Glutamatergic neuron (in vitro differentiated cells): ENCODE measurements at regions not wholly inside any gene's neighbourhood (a gene's known extent, or its start where the extent isn't known, plus 50 kb on each side); places are given as distances from the start of the nearest gene placed in this dataset.
A peak's percentile ranks its signal among the peaks of the same experiment; 100 is the strongest.

Experiments used
- DNase-seq: peaks from one replicate; pipeline ENCODE4 v3.0.0; 2022
- H3K27ac Mint-ChIP-seq: one replicate; pipeline ENCODE4 v1.8.0; 2020; ENCODE audit warnings: mild to moderate bottlenecking, mixed read lengths, inconsistent platforms; ENCODE audit not compliant: unreplicated experiment
- H3K27me3 Mint-ChIP-seq: one replicate; pipeline ENCODE4 v1.8.0; 2020; ENCODE audit warnings: mild to moderate bottlenecking, moderate library complexity, mixed read lengths, inconsistent platforms; ENCODE audit not compliant: unreplicated experiment
- H3K36me3 Mint-ChIP-seq: one replicate; pipeline ENCODE4 v1.8.0; 2020; ENCODE audit warnings: mild to moderate bottlenecking, mixed read lengths, inconsistent platforms; ENCODE audit not compliant: unreplicated experiment
- H3K4me1 Mint-ChIP-seq: one replicate; pipeline ENCODE4 v1.8.0; 2020; ENCODE audit warnings: mild to moderate bottlenecking, low read depth, mixed read lengths, inconsistent platforms; ENCODE audit not compliant: unreplicated experiment
- H3K4me3 Mint-ChIP-seq: one replicate; pipeline ENCODE4 v1.8.0; 2020; ENCODE audit warnings: mild to moderate bottlenecking, mixed read lengths, inconsistent platforms; ENCODE audit not compliant: unreplicated experiment
- H3K9me3 Mint-ChIP-seq: one replicate; pipeline ENCODE4 v1.8.0; 2020; ENCODE audit warnings: mild to moderate bottlenecking, moderate library complexity, mixed read lengths, inconsistent platforms; ENCODE audit not compliant: unreplicated experiment
- CTCF ChIP-seq: fragments of 200-600 bp; sonication (generic); IDR thresholded peaks from one replicate; pipeline ENCODE4 v1.5.0; 2021; ENCODE audit not compliant: partially characterized antibody, unreplicated experiment

GRCh38 chr6:1131285-1132079, 180.4 kb upstream of the FOXQ1 start:
- Mint-ChIP-seq H3K4me3 (peak overlapping the region; percentile 53), H3K4me1 (peaks cover 14% of the 10 kb centered on the region), H3K9me3 (no peaks in the 10 kb centered on the region), H3K36me3 (no peaks in the 10 kb centered on the region), H3K27me3 (peaks cover 3% of the 10 kb centered on the region), H3K27ac (peak overlapping the region; percentile 7)
- no peak for DNase-seq
- TF ChIP-seq CTCF: no peak

- no peak for TF ChIP-seq CTCF
- no peak overlapping the region for H3K4me3 Mint-ChIP-seq
- H3K27me3 Mint-ChIP-seq: peaks cover 3% of the 10 kb centered on the region
- H3K4me1 Mint-ChIP-seq: peaks cover 14% of the 10 kb centered on the region
- no peaks in the 10 kb centered on the region for H3K36me3 Mint-ChIP-seq
- no peaks in the 10 kb centered on the region for H3K9me3 Mint-ChIP-seq
- no peak overlapping the region for H3K27ac Mint-ChIP-seq
- DNase-seq: no peak
Measured at GRCh38 chr6:1130709-1131108, 181.2 kb upstream of the FOXQ1 start.

- Mint-ChIP-seq H3K27me3 (peaks cover 3% of the 10 kb centered on the region), H3K4me3 (no peak overlapping the region), H3K4me1 (peaks cover 13% of the 10 kb centered on the region), H3K9me3 (no peaks in the 10 kb centered on the region), H3K36me3 (no peaks in the 10 kb centered on the region), H3K27ac (no peak overlapping the region)
- no peak for DNase-seq
- no peak for TF ChIP-seq CTCF
Measured at GRCh38 chr6:1129131-1129530, 182.8 kb upstream of the FOXQ1 start.

GRCh38 chr6:1127597-1128288, 184.2 kb upstream of the FOXQ1 start:
- no peak for TF ChIP-seq CTCF

GRCh38 chr6:1127129-1127528, 184.8 kb upstream of the FOXQ1 start:
- Mint-ChIP-seq H3K36me3 (no peaks in the 10 kb centered on the region), H3K27ac (no peak overlapping the region), H3K4me3 (no peak overlapping the region), H3K9me3 (no peaks in the 10 kb centered on the region), H3K4me1 (peaks cover 12% of the 10 kb centered on the region), H3K27me3 (no peaks in the 10 kb centered on the region)
- TF ChIP-seq CTCF: no peak
- DNase-seq: no peak

More at GRCh38 chr6:1127597-1128288, 184.2 kb upstream of the FOXQ1 start:
- Mint-ChIP-seq H3K27me3 (no peaks in the 10 kb centered on the region), H3K27ac (no peak overlapping the region), H3K4me3 (no peak overlapping the region), H3K9me3 (no peaks in the 10 kb centered on the region), H3K36me3 (no peaks in the 10 kb centered on the region), H3K4me1 (peaks cover 13% of the 10 kb centered on the region)
- DNase-seq: no peak
